HEK293 (cell line): ENCODE measurements at regions not wholly inside any gene's neighbourhood (a gene's known extent, or its start where the extent isn't known, plus 50 kb on each side); places are given as distances from the start of the nearest gene placed in this dataset.

Experiments used
- GLI2 ChIP-seq: fragments of 450-650 bp; formaldehyde crosslinking; IDR thresholded peaks from 2 replicates; pipeline ENCODE4; 2017; ENCODE audit warnings: missing biosample characterization, missing genetic modification characterization, low read depth, borderline replicate concordance
- MZF1 ChIP-seq: fragments of 450-650 bp; formaldehyde crosslinking; IDR thresholded peaks from 2 replicates; pipeline ENCODE4 v1.5.1; 2017; ENCODE audit warnings: missing biosample characterization, missing genetic modification characterization, borderline replicate concordance
- ZNF585B ChIP-seq: fragments of 450-650 bp; formaldehyde crosslinking; IDR thresholded peaks from 2 replicates; pipeline ENCODE4 v1.5.1; 2016; ENCODE audit warnings: missing biosample characterization, missing genetic modification characterization
- TF ChIP-seq, protein P1 (sequence below): fragments of 450-650 bp; formaldehyde crosslinking; IDR thresholded peaks from 2 replicates; pipeline ENCODE4 v1.5.1; 2016; ENCODE audit warnings: missing biosample characterization, missing genetic modification characterization, low read depth
- TF ChIP-seq, protein P2 (sequence below): fragments of 450-650 bp; formaldehyde crosslinking; IDR thresholded peaks from 2 replicates; pipeline ENCODE4 v1.5.1; 2016; ENCODE audit warnings: missing biosample characterization, missing genetic modification characterization
- TF ChIP-seq, protein P3 (sequence below): fragments of 450-650 bp; formaldehyde crosslinking; IDR thresholded peaks from 2 replicates; pipeline ENCODE4 v1.5.1; 2016; ENCODE audit warnings: missing biosample characterization, missing genetic modification characterization

DNA sequence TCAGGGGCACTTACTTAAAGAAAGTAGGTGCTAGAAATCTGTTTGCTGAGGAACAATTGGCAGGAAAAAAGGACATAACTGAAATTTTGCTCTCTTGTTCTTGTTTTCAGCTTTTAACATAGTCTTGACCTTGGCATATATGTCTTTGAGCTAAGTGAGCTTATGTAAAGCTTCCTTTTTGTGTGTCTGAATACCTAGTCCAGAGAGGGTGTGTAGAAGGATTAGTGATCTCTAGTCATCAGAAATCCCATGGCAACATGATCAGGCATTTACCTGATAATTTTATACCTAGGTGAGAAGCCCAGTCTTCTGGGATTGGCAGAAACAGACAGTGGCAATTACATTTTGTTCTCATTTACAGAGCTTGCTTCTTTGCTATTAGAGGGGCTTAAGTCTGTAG lies 166.1 kb downstream of the SNAPC1 start:
- TF ChIP-seq GLI2 (tag by site-specific recombination) (no peak), MZF1 (no peak), ZNF585B (tag by site-specific recombination) (no peak)
- TF ChIP-seq, protein P1, sequence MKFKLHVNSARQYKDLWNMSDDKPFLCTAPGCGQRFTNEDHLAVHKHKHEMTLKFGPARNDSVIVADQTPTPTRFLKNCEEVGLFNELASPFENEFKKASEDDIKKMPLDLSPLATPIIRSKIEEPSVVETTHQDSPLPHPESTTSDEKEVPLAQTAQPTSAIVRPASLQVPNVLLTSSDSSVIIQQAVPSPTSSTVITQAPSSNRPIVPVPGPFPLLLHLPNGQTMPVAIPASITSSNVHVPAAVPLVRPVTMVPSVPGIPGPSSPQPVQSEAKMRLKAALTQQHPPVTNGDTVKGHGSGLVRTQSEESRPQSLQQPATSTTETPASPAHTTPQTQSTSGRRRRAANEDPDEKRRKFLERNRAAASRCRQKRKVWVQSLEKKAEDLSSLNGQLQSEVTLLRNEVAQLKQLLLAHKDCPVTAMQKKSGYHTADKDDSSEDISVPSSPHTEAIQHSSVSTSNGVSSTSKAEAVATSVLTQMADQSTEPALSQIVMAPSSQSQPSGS: no peak
- TF ChIP-seq, protein P2, sequence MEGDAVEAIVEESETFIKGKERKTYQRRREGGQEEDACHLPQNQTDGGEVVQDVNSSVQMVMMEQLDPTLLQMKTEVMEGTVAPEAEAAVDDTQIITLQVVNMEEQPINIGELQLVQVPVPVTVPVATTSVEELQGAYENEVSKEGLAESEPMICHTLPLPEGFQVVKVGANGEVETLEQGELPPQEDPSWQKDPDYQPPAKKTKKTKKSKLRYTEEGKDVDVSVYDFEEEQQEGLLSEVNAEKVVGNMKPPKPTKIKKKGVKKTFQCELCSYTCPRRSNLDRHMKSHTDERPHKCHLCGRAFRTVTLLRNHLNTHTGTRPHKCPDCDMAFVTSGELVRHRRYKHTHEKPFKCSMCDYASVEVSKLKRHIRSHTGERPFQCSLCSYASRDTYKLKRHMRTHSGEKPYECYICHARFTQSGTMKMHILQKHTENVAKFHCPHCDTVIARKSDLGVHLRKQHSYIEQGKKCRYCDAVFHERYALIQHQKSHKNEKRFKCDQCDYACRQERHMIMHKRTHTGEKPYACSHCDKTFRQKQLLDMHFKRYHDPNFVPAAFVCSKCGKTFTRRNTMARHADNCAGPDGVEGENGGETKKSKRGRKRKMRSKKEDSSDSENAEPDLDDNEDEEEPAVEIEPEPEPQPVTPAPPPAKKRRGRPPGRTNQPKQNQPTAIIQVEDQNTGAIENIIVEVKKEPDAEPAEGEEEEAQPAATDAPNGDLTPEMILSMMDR (tag by site-specific recombination): no peak
- TF ChIP-seq, protein P3, sequence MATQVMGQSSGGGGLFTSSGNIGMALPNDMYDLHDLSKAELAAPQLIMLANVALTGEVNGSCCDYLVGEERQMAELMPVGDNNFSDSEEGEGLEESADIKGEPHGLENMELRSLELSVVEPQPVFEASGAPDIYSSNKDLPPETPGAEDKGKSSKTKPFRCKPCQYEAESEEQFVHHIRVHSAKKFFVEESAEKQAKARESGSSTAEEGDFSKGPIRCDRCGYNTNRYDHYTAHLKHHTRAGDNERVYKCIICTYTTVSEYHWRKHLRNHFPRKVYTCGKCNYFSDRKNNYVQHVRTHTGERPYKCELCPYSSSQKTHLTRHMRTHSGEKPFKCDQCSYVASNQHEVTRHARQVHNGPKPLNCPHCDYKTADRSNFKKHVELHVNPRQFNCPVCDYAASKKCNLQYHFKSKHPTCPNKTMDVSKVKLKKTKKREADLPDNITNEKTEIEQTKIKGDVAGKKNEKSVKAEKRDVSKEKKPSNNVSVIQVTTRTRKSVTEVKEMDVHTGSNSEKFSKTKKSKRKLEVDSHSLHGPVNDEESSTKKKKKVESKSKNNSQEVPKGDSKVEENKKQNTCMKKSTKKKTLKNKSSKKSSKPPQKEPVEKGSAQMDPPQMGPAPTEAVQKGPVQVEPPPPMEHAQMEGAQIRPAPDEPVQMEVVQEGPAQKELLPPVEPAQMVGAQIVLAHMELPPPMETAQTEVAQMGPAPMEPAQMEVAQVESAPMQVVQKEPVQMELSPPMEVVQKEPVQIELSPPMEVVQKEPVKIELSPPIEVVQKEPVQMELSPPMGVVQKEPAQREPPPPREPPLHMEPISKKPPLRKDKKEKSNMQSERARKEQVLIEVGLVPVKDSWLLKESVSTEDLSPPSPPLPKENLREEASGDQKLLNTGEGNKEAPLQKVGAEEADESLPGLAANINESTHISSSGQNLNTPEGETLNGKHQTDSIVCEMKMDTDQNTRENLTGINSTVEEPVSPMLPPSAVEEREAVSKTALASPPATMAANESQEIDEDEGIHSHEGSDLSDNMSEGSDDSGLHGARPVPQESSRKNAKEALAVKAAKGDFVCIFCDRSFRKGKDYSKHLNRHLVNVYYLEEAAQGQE (tag by site-specific recombination): no peak
